LNCAP (cell line): ENCODE measurements at regions not wholly inside any gene's neighbourhood (a gene's known extent, or its start where the extent isn't known, plus 50 kb on each side); places are given as distances from the start of the nearest gene placed in this dataset.

Experiments used
- CTCF ChIP-seq: fragments of 450-650 bp; IDR thresholded peaks from 2 replicates; pipeline ENCODE4 v1.5.1; 2017; ENCODE audit warnings: mild to moderate bottlenecking

- no peak for TF ChIP-seq CTCF
Observed at GRCh38 chr20:20932156-20932555, 174.0 kb downstream of the LINC00237 start.

- no peak for TF ChIP-seq CTCF
Observed at GRCh38 chr20:20931632-20932031, 174.5 kb downstream of the LINC00237 start.

DNA sequence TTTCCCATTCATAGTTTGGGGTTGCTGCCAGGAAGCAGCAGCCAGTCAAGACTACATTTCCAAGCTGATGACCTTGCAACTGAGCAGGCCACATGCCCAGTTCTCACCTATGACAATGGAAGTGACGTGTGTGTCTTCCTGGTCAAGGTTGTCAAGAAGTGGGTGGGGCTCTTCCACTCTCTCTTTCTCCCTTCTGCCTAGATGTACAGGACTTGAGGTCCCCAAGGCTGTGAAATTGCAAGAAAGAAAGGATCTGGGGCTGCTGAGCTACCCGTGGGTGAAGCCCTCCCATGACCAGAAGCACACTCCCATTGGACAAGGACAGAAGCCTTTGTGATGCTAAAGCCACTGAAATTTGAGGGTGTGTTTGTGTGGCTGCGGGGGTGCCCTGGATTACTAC is 175.1 kb downstream of the LINC00237 start:
- TF ChIP-seq CTCF: no peak

DNA sequence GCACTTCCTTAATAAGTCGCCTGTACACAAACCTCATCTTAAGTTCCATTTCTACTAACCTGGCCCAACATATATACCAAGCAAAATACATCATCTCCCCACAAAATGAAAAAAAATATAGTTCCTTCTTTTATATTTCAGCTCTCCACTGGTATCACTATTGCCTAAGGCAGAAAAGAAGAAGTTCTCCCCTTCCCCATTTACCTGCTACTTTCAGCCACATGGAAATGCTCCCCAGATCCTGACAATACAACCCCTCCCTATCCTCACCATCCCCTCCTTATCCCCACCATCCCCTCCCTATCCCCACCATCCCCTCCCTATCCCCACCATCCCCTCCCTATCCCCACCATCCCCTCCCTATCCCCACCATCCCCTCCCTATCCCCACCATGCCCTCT is 175.7 kb downstream of the LINC00237 start:
- TF ChIP-seq CTCF: no peak

DNA sequence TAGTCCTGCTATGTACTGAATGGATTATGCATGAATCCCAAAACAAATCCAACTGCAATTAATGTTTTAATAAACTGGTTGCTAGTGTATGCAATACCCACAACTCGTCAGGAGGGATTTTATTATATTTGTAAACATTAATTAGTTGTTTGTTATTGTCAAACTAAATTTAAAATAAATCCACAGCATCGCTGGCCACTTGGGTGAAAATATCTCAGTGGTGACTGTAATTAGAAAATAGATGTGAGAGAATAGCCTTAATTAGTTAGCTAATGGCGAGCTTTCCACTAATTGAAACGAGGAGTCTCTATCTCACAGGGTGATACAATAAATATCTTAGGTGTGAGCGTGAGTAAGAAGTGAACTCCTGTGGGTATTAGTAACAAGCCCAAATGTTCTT is 176.8 kb downstream of the LINC00237 start:
- no peak for TF ChIP-seq CTCF

- no peak for TF ChIP-seq CTCF
Observed at GRCh38 chr20:20926222-20926905, 179.8 kb downstream of the LINC00237 start.

DNA sequence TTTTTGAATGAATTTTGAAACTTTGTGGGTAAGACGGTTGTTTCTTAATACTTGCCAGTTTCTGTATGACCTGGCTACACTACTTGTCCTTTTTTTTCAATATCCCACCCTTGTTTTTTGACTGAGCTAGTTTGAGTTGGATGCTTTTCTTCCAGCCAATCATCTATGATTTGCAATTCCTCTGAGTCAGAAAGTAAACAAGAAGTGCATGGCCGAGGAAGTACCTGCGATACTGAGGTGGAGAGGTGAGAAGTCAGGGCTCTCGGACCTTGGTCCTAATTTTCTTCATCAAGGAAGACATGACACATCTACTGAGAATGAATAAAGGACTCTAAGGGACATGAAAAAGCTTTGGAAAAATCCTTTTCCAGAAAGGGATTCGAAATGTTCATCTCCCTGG is 185.7 kb downstream of the LINC00237 start:
- no peak for TF ChIP-seq CTCF

- TF ChIP-seq CTCF: no peak
Observed at GRCh38 chr20:20915844-20916243, 190.3 kb downstream of the LINC00237 start.
